ENCODE measurements at regions not wholly inside any gene's neighbourhood (a gene's known extent, or its start where the extent isn't known, plus 50 kb on each side); places are given as distances from the start of the nearest gene placed in this dataset.

- Histone ChIP-seq H3K4me3 (no peak overlapping the region), H3K27ac (no peak overlapping the region), H3K36me3 (no peaks in the 10 kb centered on the region), H3K27me3 (no peaks in the 10 kb centered on the region), H3K4me1 (no peaks in the 10 kb centered on the region), H3K9me3 (no peaks in the 10 kb centered on the region)
- DNase-seq (ENCODE audit: low spot score in 2 of 2), result no peak
- intact Hi-C loops (cut with DNase I), result no loop called here
- TF ChIP-seq CTCF (IDR thresholded peaks at IDR 0.05), result no peak
Observed at GRCh38 chr11:92738276-92738675, 231.2 kb upstream of the MTNR1B start.

GRCh38 chr11:92739041-92739440 lies 230.4 kb upstream of the MTNR1B start:
- Histone ChIP-seq H3K9me3 (no peaks in the 10 kb centered on the region), H3K4me1 (no peaks in the 10 kb centered on the region), H3K4me3 (no peak overlapping the region), H3K27ac (no peak overlapping the region), H3K27me3 (no peaks in the 10 kb centered on the region), H3K36me3 (no peaks in the 10 kb centered on the region)
- intact Hi-C loops (cut with DNase I), result no loop called here
- TF ChIP-seq CTCF (IDR thresholded peaks at IDR 0.05), result no peak
- no peak for DNase-seq (ENCODE audit: low spot score in 2 of 2)

GRCh38 chr11:92739491-92739890 lies 230.0 kb upstream of the MTNR1B start:
- intact Hi-C loops (cut with DNase I), result no loop called here
- Histone ChIP-seq H3K4me1 (no peaks in the 10 kb centered on the region), H3K4me3 (no peak overlapping the region), H3K27me3 (no peaks in the 10 kb centered on the region), H3K9me3 (no peaks in the 10 kb centered on the region), H3K27ac (no peak overlapping the region), H3K36me3 (no peaks in the 10 kb centered on the region)
- DNase-seq (ENCODE audit: low spot score in 2 of 2), result no peak
- no peak for TF ChIP-seq CTCF (IDR thresholded peaks at IDR 0.05)

- no peaks in the 10 kb centered on the region for H3K9me3 ChIP-seq
- H3K36me3 ChIP-seq, result no peaks in the 10 kb centered on the region
- no peaks in the 10 kb centered on the region for H3K4me1 ChIP-seq
- TF ChIP-seq CTCF (IDR thresholded peaks at IDR 0.05), result no peak
- H3K4me3 ChIP-seq, result no peak overlapping the region
- no peaks in the 10 kb centered on the region for H3K27me3 ChIP-seq
- intact Hi-C loops (cut with DNase I), result no loop called here
- DNase-seq (ENCODE audit: low spot score in 2 of 2), result no peak
- no peak overlapping the region for H3K27ac ChIP-seq
Observed at GRCh38 chr11:92740276-92740675, 229.2 kb upstream of the MTNR1B start.

- no peak overlapping the region for H3K27ac ChIP-seq
- no peak overlapping the region for H3K4me3 ChIP-seq
- no peak for TF ChIP-seq CTCF (IDR thresholded peaks at IDR 0.05)
- H3K9me3 ChIP-seq, result no peaks in the 10 kb centered on the region
- no peak for DNase-seq (ENCODE audit: low spot score in 2 of 2)
- H3K4me1 ChIP-seq, result no peaks in the 10 kb centered on the region
- intact Hi-C loops (cut with DNase I), result no loop called here
- no peaks in the 10 kb centered on the region for H3K27me3 ChIP-seq
- no peaks in the 10 kb centered on the region for H3K36me3 ChIP-seq
Observed at GRCh38 chr11:92744929-92745585, 224.4 kb upstream of the MTNR1B start.

- Histone ChIP-seq H3K27ac (no peak overlapping the region), H3K9me3 (no peaks in the 10 kb centered on the region), H3K36me3 (no peaks in the 10 kb centered on the region), H3K27me3 (no peaks in the 10 kb centered on the region), H3K4me3 (no peak overlapping the region), H3K4me1 (no peaks in the 10 kb centered on the region)
- intact Hi-C loops (cut with DNase I), result no loop called here
- no peak for TF ChIP-seq CTCF (IDR thresholded peaks at IDR 0.05)
- DNase-seq (ENCODE audit: low spot score in 2 of 2), result no peak
Observed at GRCh38 chr11:92750794-92751193, 218.7 kb upstream of the MTNR1B start.

All from ascending aorta (tissue), 2 donors.